HFF-Myc (cell line): ENCODE measurements at regions not wholly inside any gene's neighbourhood (a gene's known extent, or its start where the extent isn't known, plus 50 kb on each side); places are given as distances from the start of the nearest gene placed in this dataset.

Experiments
- DNase-seq: peaks from one replicate; pipeline ENCODE4 v3.0.0-alpha.2; 2011; ENCODE audit warnings: low read depth; ENCODE audit errors: extremely low read depth
- H3K4me3 ChIP-seq: replicated peaks from 2 replicates; pipeline ENCODE4 v1.5.1; 2011; ENCODE audit warnings: low read depth, mild to moderate bottlenecking, control low read depth, low read length
- TF ChIP-seq, protein P1 (sequence below): IDR thresholded peaks from 2 replicates; pipeline ENCODE4 v1.5.1; 2012; ENCODE audit warnings: mild to moderate bottlenecking, low read depth, low read length, control low read depth; ENCODE audit errors: missing control alignments

DNA sequence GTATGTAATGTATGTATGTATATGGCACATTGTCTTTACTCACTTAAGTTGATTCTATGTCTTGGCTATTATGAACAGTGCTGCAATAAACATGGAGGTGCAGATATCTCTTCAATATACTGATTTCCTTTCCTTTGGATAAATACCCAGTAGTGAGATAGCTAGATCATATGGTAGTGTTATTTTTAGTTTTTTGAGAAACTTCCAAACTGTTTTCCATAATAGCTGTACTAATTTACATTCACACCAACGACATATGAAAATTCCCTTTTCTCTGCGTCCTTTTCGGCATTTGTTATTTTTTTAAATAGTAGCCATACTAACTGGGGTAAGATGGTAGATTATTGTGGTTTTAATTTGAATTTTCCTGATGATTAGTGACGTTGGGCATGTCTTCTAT, 445.6 kb downstream of the NFIB start:
- no peak overlapping the region for H3K4me3 ChIP-seq
- TF ChIP-seq, protein P1, sequence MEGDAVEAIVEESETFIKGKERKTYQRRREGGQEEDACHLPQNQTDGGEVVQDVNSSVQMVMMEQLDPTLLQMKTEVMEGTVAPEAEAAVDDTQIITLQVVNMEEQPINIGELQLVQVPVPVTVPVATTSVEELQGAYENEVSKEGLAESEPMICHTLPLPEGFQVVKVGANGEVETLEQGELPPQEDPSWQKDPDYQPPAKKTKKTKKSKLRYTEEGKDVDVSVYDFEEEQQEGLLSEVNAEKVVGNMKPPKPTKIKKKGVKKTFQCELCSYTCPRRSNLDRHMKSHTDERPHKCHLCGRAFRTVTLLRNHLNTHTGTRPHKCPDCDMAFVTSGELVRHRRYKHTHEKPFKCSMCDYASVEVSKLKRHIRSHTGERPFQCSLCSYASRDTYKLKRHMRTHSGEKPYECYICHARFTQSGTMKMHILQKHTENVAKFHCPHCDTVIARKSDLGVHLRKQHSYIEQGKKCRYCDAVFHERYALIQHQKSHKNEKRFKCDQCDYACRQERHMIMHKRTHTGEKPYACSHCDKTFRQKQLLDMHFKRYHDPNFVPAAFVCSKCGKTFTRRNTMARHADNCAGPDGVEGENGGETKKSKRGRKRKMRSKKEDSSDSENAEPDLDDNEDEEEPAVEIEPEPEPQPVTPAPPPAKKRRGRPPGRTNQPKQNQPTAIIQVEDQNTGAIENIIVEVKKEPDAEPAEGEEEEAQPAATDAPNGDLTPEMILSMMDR = no peak
- DNase-seq = no peak

DNA sequence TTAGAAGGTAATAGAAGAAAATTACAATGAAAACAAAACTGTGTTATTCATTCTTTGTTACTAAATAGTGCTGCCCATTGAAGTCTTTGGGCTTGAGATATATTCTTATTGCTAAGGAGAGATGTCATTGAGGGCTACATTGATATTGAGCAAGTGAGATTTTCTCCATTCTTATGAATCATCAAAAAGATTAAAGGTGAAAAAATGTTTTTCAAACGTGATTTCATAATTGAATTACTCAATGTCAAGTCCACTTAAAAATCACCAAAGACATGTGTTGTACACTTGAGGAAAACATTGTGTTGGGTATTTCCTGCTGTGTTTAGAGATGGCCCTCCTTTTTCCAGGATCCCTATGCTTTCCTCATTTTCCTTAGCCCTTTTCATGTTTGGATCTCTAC, 448.1 kb downstream of the NFIB start:
- no peak overlapping the region for H3K4me3 ChIP-seq
- TF ChIP-seq, protein P1 = no peak
- DNase-seq = no peak

DNA sequence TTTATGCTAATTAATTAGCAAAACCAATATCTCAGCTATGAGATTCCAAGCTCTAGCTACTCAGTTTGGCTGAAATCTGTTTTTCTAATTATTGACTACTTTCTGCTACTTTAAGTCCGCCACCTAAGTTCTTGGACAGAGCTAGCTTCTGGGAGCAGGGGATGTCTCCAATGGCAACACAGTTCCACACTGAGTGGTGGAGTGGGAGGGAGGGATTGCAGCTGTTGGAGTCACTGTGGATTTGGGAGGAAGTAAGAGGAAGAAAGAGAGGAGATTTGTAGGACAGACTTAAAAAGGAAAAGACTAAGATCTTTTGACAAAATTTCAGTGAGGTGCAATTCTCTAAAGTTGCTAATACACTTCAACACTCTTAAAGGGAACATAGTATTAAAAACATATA, 450.8 kb downstream of the NFIB start:
- TF ChIP-seq, protein P1 = no peak
- no peak for DNase-seq
- H3K4me3 ChIP-seq = no peak overlapping the region

- no peak overlapping the region for H3K4me3 ChIP-seq
- no peak for DNase-seq
- TF ChIP-seq, protein P1 = no peak
Measured at GRCh38 chr9:13862654-13863053, 451.3 kb downstream of the NFIB start.

DNA sequence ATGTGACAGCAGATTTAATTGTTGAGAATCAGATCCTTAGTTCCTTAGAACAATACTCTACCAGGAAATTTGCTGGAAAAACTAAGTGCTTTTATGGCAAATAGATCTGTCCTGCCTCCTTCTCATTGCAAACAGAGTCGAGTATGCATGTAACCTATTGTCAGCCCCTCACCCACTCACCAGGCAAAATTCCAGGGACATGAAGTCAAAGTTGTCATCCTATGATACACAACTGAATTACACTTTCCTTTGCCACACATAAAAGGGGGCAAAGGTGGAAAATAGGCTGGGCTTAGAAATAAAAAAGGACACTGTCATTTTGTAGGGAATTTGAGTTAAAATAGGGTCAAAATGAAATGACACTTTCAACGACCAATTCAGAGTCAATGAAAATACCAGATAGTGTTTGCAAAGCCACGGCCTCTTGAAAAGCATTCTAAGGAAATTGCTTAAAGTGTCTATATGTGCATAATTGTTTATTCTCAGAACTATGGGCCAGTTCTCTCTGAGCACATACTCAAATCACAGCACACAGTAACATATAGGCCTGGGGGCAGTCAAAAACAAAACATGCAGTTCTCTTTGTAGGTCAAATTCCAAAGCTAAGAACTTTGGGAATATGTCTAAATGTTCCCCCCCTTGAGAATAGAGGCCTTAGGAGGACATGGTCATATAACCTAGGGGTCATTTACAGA, 452.8 kb downstream of the NFIB start:
- DNase-seq = no peak

GRCh38 chr9:13860019-13860418, 453.9 kb downstream of the NFIB start:
- H3K4me3 ChIP-seq = no peak overlapping the region
- DNase-seq = no peak
- TF ChIP-seq, protein P1 = no peak

More for the DNA sequence above, 452.8 kb downstream of the NFIB start:
- TF ChIP-seq, protein P1 = no peak
- no peak overlapping the region for H3K4me3 ChIP-seq

- TF ChIP-seq, protein P1 = no peak
- DNase-seq = no peak
- H3K4me3 ChIP-seq = no peak overlapping the region
Measured at GRCh38 chr9:13857521-13857920, 456.4 kb downstream of the NFIB start.
